HepG2 (cell line): ENCODE measurements at regions not wholly inside any gene's neighbourhood (a gene's known extent, or its start where the extent isn't known, plus 50 kb on each side); places are given as distances from the start of the nearest gene placed in this dataset.

Experiments
- FLYWCH1 ChIP-seq: sonication (generic); formaldehyde crosslinking; IDR thresholded peaks from 2 replicates; pipeline ENCODE4 v1.8.1; 2023; ENCODE audit warnings: mild to moderate bottlenecking, missing genetic modification reagents
- KMT2A ChIP-seq: sonication (generic); formaldehyde crosslinking; IDR thresholded peaks from 2 replicates; pipeline ENCODE4 v1.4.0; 2020; ENCODE audit warnings: missing genetic modification reagents
- NFE2 ChIP-seq: sonication (generic); formaldehyde crosslinking; IDR thresholded peaks from 2 replicates; pipeline ENCODE4 v1.4.0; 2020; ENCODE audit warnings: missing genetic modification reagents
- PRPF4 ChIP-seq: fragments of 200-400 bp; formaldehyde crosslinking; IDR thresholded peaks from 2 replicates; pipeline ENCODE4 v1.6.1; 2016; ENCODE audit warnings: low read length, low read depth; ENCODE audit not compliant: poor library complexity, severe bottlenecking
- REPIN1 ChIP-seq: sonication (generic); formaldehyde crosslinking; IDR thresholded peaks from 2 replicates; pipeline ENCODE4 v1.8.0; 2022; ENCODE audit warnings: missing genetic modification reagents, low read depth, mild to moderate bottlenecking, borderline replicate concordance
- RFX3 ChIP-seq: IDR thresholded peaks from 2 replicates; pipeline ENCODE4 v1.6.1; 2016; ENCODE audit warnings: missing biosample characterization, missing genetic modification reagents
- SIN3B ChIP-seq: fragments of 150-350 bp; IDR thresholded peaks from 2 replicates; pipeline ENCODE4 v1.6.1; 2014; ENCODE audit warnings: low read length
- TAF1 ChIP-seq: sonication (generic); formaldehyde crosslinking; IDR thresholded peaks from 2 replicates; pipeline ENCODE4 v1.4.0; 2020; ENCODE audit warnings: missing genetic modification reagents
- ZNF564 ChIP-seq: sonication (generic); formaldehyde crosslinking; IDR thresholded peaks from 2 replicates; pipeline ENCODE4 v1.8.1; 2023; ENCODE audit warnings: mild to moderate bottlenecking, missing genetic modification reagents
- ZNF879 ChIP-seq: sonication (generic); formaldehyde crosslinking; IDR thresholded peaks from 2 replicates; pipeline ENCODE4 v1.8.1; 2023; ENCODE audit warnings: missing genetic modification reagents
- TF ChIP-seq, protein P1 (sequence below): sonication (generic); formaldehyde crosslinking; IDR thresholded peaks from 2 replicates; pipeline ENCODE4 v1.8.0; 2022; ENCODE audit warnings: mild to moderate bottlenecking, missing genetic modification reagents, borderline replicate concordance

DNA sequence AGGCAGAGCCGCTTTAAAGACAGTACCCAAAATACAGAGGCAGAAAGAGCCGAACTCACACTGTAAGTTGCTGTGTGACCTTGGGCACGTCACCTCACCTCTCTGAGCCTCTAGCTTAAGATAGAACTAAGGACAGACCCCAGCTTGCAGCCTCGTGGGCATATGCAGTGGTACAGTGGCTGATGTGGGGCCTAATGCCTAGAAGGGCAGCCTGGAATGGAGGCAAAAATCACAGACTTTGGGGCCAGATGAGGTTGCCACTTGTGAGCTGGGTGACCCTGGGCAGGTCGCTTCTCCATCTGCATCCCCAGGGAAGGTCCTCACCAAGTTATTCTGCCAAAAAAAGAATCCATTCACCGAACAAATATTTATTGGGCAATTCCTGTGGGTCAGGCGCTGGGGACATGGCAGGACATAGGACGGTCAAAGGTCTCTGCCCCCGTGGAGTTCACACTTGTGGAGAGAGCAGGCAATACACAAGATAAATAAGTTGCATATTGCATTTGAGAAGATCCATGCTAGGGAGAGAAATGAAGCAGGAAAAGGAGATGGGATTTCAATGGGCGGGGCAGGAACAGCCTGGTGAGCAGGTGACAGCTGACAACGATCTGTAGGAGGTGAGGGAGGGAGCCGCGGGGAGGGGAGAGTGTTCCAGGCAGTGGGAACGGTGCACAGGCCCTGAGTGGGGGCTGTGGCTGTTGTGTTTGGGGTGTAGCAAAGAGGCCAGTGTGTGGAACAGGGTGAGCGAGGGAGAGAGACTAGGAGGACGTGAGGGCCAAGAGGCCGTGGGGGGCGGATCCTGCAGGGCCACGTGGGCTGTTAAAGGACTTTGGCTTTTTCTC is 115.2 kb downstream of the CEBPB start (continued):
- TF ChIP-seq ZNF564 (CRISPR knock-in tag) (peak; percentile 86; the same call in 1 of the 2 replicates), TAF1 (peak; percentile 71; the same call in 1 of the 2 replicates), FLYWCH1 (CRISPR knock-in tag) (no peak), SIN3B (peak; percentile 63), ZNF879 (CRISPR knock-in tag) (peak; percentile 66; the same call in 1 of the 2 replicates), REPIN1 (peak; percentile 83), NFE2 (no peak), RFX3 (no peak; the same call in none of the 2 replicates), KMT2A (CRISPR knock-in tag) (no peak; the same call in 1 of the 2 replicates), PRPF4 (peak; percentile 48)
- TF ChIP-seq, protein P1, sequence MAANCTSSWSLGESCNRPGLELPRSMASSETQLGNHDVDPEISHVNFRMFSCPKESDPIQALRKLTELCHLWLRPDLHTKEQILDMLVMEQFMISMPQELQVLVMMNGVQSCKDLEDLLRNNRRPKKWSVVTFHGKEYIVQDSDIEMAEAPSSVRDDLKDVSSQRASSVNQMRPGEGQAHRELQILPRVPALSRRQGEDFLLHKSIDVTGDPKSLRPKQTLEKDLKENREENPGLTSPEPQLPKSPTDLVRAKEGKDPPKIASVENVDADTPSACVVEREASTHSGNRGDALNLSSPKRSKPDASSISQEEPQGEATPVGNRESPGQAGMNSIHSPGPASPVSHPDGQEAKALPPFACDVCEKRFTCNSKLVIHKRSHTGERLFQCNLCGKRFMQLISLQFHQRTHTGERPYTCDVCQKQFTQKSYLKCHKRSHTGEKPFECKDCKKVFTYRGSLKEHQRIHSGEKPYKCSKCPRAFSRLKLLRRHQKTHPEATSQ (CRISPR knock-in tag) = 0 out of 2 replicates have a peak, but pooled peaks have one; percentile 77
